BLaER1 treated with 17β-estradiol and CSF1 and Interleukin-3, amounts not matched to agents 10 nM and 100 nM (cell line): ENCODE measurements at regions not wholly inside any gene's neighbourhood (a gene's known extent, or its start where the extent isn't known, plus 50 kb on each side); places are given as distances from the start of the nearest gene placed in this dataset.
"Not testable (repeated sequence)": the region's sequence is repeated elsewhere in the genome, so short reads cannot be mapped to it uniquely, and the experiment has no call there.

Source experiments
- H3K27ac ChIP-seq, 11 experiments: shearing (Covaris generic); formaldehyde crosslinking; 2 replicates each; pipeline ENCODE4 v1.8.1; 2022
- H3K27me3 ChIP-seq, 11 experiments: shearing (Covaris generic); formaldehyde crosslinking; 2 replicates each; pipeline ENCODE4 v1.8.1; 2022
- H3K36me3 ChIP-seq, 11 experiments: shearing (Covaris generic); formaldehyde crosslinking; 2 replicates each; pipeline ENCODE4 v1.8.1; 2022
- H3K4me1 ChIP-seq, 10 experiments: shearing (Covaris generic); formaldehyde crosslinking; 2 replicates each; pipeline ENCODE4 v1.8.1; 2022
- H3K4me2 ChIP-seq, 11 experiments: shearing (Covaris generic); formaldehyde crosslinking; 2 replicates each; pipeline ENCODE4 v1.8.1; 2022
- H3K4me3 ChIP-seq, 10 experiments: shearing (Covaris generic); formaldehyde crosslinking; 2 replicates each; pipeline ENCODE4 v1.8.1; 2022
- H3K9ac ChIP-seq, 11 experiments: shearing (Covaris generic); formaldehyde crosslinking; 2 replicates each; pipeline ENCODE4 v1.8.1; 2022
- H3K9me3 ChIP-seq, 11 experiments: shearing (Covaris generic); formaldehyde crosslinking; replicated peaks in 1 of 11; 2 replicates each; pipeline ENCODE4 v1.8.1; 2022
- H4K20me1 ChIP-seq, 11 experiments: shearing (Covaris generic); formaldehyde crosslinking; 2 replicates each; pipeline ENCODE4 v1.8.1; 2022
- Cebpa-rat ChIP-seq, 11 experiments: shearing (Covaris generic); IDR thresholded peaks; 2 replicates each; pipeline ENCODE4 v1.8.1; 2022

- H3K9me3 ChIP-seq = peaks cover 0 to 23% (median 12%) of the 10 kb centered on the region in 11 experiments; a peak in 13 of 22 replicates
- peak overlapping the region in 1 of 10 experiments; percentile 15; a peak in 2 of 20 replicates for H3K4me3 ChIP-seq
- peak overlapping the region; percentile 26 to 83 (median 79); a peak in 21 of 22 replicates for H3K27ac ChIP-seq
- no peaks in the 10 kb centered on the region for H4K20me1 ChIP-seq
- peak overlapping the region in 9 of 11 experiments; percentile 20 to 71 (median 60); a peak in 16 of 22 replicates for H3K9ac ChIP-seq
- no peak for TF ChIP-seq Cebpa-rat (IDR thresholded peaks at IDR 0.05)
- no peaks in the 10 kb centered on the region for H3K27me3 ChIP-seq
- H3K4me1 ChIP-seq = peaks cover 4 to 62% (median 48%) of the 10 kb centered on the region in 10 experiments
- peak overlapping the region in 9 of 11 experiments; percentile 38 to 82 (median 74); a peak in 19 of 22 replicates for H3K4me2 ChIP-seq
- H3K36me3 ChIP-seq = no peaks in the 10 kb centered on the region
Observed at GRCh38 chr1:172934417-172934762, 116.4 kb downstream of the TNFSF18 start.

DNA sequence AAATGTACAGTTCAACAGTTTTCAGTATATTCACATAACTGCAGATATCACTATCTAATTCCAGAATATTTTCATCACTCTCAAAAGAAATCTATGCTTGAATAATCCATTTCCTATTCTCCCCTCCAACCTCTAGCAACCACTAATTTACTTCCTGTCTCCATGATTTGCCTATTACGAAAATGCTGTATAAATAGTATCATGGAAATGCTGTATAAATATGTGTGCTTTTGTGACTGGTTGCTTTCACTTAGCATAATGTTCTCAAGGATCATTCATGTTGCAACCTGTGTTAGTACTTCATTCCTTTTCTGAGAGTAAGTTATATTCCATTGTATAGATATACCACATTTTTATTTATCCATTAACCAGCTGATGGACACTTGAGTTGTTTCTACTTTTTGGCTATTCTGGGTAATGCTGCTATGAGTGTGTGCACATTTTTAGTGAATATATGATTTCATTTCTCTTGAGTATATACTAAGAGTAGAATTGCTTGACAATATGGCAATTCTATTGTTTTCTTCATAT is 115.6 kb downstream of the TNFSF18 start:
- Histone ChIP-seq H3K9me3 (peaks cover 0 to 23% (median 12%) of the 10 kb centered on the region in 11 experiments; a peak in 13 of 22 replicates), H3K27me3 (no peaks in the 10 kb centered on the region), H3K4me2 (peak overlapping the region in 9 of 11 experiments; percentile 38 to 82 (median 74); a peak in 16 of 22 replicates), H3K27ac (peak overlapping the region in 9 of 11 experiments; percentile 58 to 83 (median 81); a peak in 16 of 22 replicates), H3K36me3 (no peaks in the 10 kb centered on the region), H4K20me1 (no peaks in the 10 kb centered on the region), H3K4me3 (no peak overlapping the region; a peak in 1 of 20 replicates), H3K9ac (no peak overlapping the region; a peak in 1 of 22 replicates), H3K4me1 (peaks cover 11 to 69% (median 55%) of the 10 kb centered on the region in 10 experiments)
- TF ChIP-seq Cebpa-rat (IDR thresholded peaks at IDR 0.05) = no peak

- H3K27ac ChIP-seq = peak overlapping the region in 4 of 11 experiments; percentile 0 to 13 (median 3); a peak in 3 of 22 replicates
- no peak overlapping the region for H3K4me3 ChIP-seq
- H4K20me1 ChIP-seq = no peaks in the 10 kb centered on the region
- H3K4me2 ChIP-seq = peak overlapping the region in 6 of 11 experiments; percentile 18 to 82 (median 69); a peak in 7 of 22 replicates
- H3K4me1 ChIP-seq = peaks cover 11 to 74% (median 60%) of the 10 kb centered on the region in 10 experiments
- H3K27me3 ChIP-seq = no peaks in the 10 kb centered on the region
- peaks cover 0 to 23% (median 12%) of the 10 kb centered on the region in 11 experiments; a peak in 13 of 22 replicates for H3K9me3 ChIP-seq
- no peak for TF ChIP-seq Cebpa-rat (IDR thresholded peaks at IDR 0.05)
- H3K9ac ChIP-seq = no peak overlapping the region
- no peaks in the 10 kb centered on the region for H3K36me3 ChIP-seq
Observed at GRCh38 chr1:172936088-172936645, 114.6 kb downstream of the TNFSF18 start.

DNA sequence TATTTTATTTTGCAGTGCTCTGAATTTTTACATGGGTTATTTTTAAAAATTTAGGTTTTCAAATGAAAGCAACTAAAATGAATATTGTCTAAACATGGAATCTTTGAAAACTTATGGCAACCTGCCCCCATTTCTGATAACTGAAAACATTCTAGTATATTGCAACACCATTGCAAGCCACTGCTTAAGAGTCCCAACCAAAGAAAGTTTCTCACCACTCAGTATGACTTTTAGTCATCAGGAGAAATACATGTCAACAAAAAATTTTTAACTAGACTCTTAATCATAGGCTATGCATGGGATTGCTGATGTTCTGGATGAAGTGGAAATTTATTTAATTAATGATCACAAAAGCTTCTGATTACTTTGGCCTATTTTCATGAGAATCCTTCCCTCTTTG is 112.1 kb downstream of the TNFSF18 start:
- Histone ChIP-seq H3K4me1 (peaks cover 11 to 55% (median 43%) of the 10 kb centered on the region in 10 experiments), H3K9ac (no peak overlapping the region), H3K4me2 (peak overlapping the region in 6 of 11 experiments; percentile 61 to 77 (median 68); a peak in 7 of 22 replicates), H3K27me3 (no peaks in the 10 kb centered on the region), H3K27ac (peak overlapping the region in 4 of 11 experiments; percentile 29 to 48 (median 38); a peak in 1 of 22 replicates), H3K9me3 (peaks cover 5 to 33% (median 16%) of the 10 kb centered on the region in 11 experiments; a peak in 18 of 22 replicates), H3K36me3 (no peaks in the 10 kb centered on the region), H3K4me3 (no peak overlapping the region), H4K20me1 (no peaks in the 10 kb centered on the region)
- no peak for TF ChIP-seq Cebpa-rat (IDR thresholded peaks at IDR 0.05)

GRCh38 chr1:172939475-172939874 is 111.3 kb downstream of the TNFSF18 start:
- peaks cover 11 to 48% (median 35%) of the 10 kb centered on the region in 10 experiments for H3K4me1 ChIP-seq
- no peaks in the 10 kb centered on the region for H4K20me1 ChIP-seq
- H3K36me3 ChIP-seq = no peaks in the 10 kb centered on the region
- H3K4me2 ChIP-seq = peak overlapping the region; percentile 32 to 77 (median 61)
- H3K9ac ChIP-seq = no peak overlapping the region
- TF ChIP-seq Cebpa-rat (IDR thresholded peaks at IDR 0.05) = peak in 1 of 11 experiments; percentile 9; a peak in 1 of 22 replicates
- no peaks in the 10 kb centered on the region for H3K27me3 ChIP-seq
- peaks cover 5 to 33% (median 16%) of the 10 kb centered on the region in 11 experiments; a peak in 18 of 22 replicates for H3K9me3 ChIP-seq
- peak overlapping the region in 7 of 11 experiments; percentile 19 to 57 (median 39); a peak in 9 of 22 replicates for H3K27ac ChIP-seq
- no peak overlapping the region for H3K4me3 ChIP-seq

- Histone ChIP-seq H3K27me3 (no peaks in the 10 kb centered on the region), H3K4me1 (peaks cover 11 to 48% (median 30%) of the 10 kb centered on the region in 10 experiments), H3K4me2 (peak overlapping the region in 6 of 11 experiments; percentile 41 to 77 (median 64); a peak in 9 of 22 replicates), H3K4me3 (no peak overlapping the region), H4K20me1 (no peaks in the 10 kb centered on the region), H3K36me3 (no peaks in the 10 kb centered on the region), H3K9me3 (peaks cover 1 to 32% (median 13%) of the 10 kb centered on the region in 11 experiments; a peak in 17 of 22 replicates), H3K9ac (no peak overlapping the region), H3K27ac (peak overlapping the region in 1 of 11 experiments; percentile 32; a peak in 3 of 22 replicates)
- no peak for TF ChIP-seq Cebpa-rat (IDR thresholded peaks at IDR 0.05)
Observed at GRCh38 chr1:172940174-172940855, 110.4 kb downstream of the TNFSF18 start.

GRCh38 chr1:172941471-172941870 is 109.3 kb downstream of the TNFSF18 start:
- H3K4me2 ChIP-seq = peak overlapping the region in 3 of 11 experiments; percentile 7 to 8 (median 7); a peak in 2 of 22 replicates
- H3K9ac ChIP-seq = no peak overlapping the region
- no peaks in the 10 kb centered on the region for H3K36me3 ChIP-seq
- no peak overlapping the region for H3K4me3 ChIP-seq
- no peak for TF ChIP-seq Cebpa-rat (IDR thresholded peaks at IDR 0.05)
- H3K4me1 ChIP-seq = peaks cover 11 to 37% (median 21%) of the 10 kb centered on the region in 10 experiments
- H3K27ac ChIP-seq = no peak overlapping the region
- H4K20me1 ChIP-seq = no peaks in the 10 kb centered on the region
- H3K27me3 ChIP-seq = no peaks in the 10 kb centered on the region
- peaks cover 0 to 20% (median 7%) of the 10 kb centered on the region in 11 experiments; a peak in 12 of 22 replicates for H3K9me3 ChIP-seq

- Histone ChIP-seq H3K36me3 (no peaks in the 10 kb centered on the region), H3K4me2 (no peak overlapping the region), H3K9ac (no peak overlapping the region), H3K4me3 (no peak overlapping the region), H4K20me1 (no peaks in the 10 kb centered on the region), H3K4me1 (peaks cover 11 to 40% (median 23%) of the 10 kb centered on the region in 10 experiments), H3K9me3 (peaks cover 0 to 19% (median 7%) of the 10 kb centered on the region in 11 experiments; a peak in 12 of 22 replicates), H3K27ac (no peak overlapping the region), H3K27me3 (no peaks in the 10 kb centered on the region)
- no peak for TF ChIP-seq Cebpa-rat (IDR thresholded peaks at IDR 0.05)
Observed at GRCh38 chr1:172941945-172942344, 108.8 kb downstream of the TNFSF18 start.

GRCh38 chr1:172943138-172943537 is 107.6 kb downstream of the TNFSF18 start:
- H3K9me3 ChIP-seq = peaks cover 0 to 13% (median 7%) of the 10 kb centered on the region in 11 experiments; a peak in 12 of 22 replicates
- H4K20me1 ChIP-seq, H3K36me3 ChIP-seq, H3K4me3 ChIP-seq, H3K9ac ChIP-seq, H3K27ac ChIP-seq, H3K27me3 ChIP-seq, H3K4me2 ChIP-seq: not testable (repeated sequence)
- H3K4me1 ChIP-seq = peaks cover 11 to 48% (median 25%) of the 10 kb centered on the region in 10 experiments
